OCI-LY7 (cell line): ENCODE measurements at regions not wholly inside any gene's neighbourhood (a gene's known extent, or its start where the extent isn't known, plus 50 kb on each side); places are given as distances from the start of the nearest gene placed in this dataset.

Experiments
- EZH2phosphoT487 ChIP-seq: fragments of 200-600 bp; sonication (generic); IDR thresholded peaks from 2 replicates; pipeline ENCODE4 v1.6.1; 2018; ENCODE audit warnings: low read depth, borderline replicate concordance, mild to moderate bottlenecking, mixed run types, antibody characterized with exemption, low read length, moderate library complexity, mixed read lengths
- TF ChIP-seq, protein P1 (sequence below): fragments of 200-600 bp; sonication (generic); conservative IDR thresholded peaks from 2 replicates; pipeline ENCODE4 v1.5.1; 2014; ENCODE audit warnings: mild to moderate bottlenecking, antibody characterized with exemption, low read length, moderate library complexity, mixed read lengths

DNA sequence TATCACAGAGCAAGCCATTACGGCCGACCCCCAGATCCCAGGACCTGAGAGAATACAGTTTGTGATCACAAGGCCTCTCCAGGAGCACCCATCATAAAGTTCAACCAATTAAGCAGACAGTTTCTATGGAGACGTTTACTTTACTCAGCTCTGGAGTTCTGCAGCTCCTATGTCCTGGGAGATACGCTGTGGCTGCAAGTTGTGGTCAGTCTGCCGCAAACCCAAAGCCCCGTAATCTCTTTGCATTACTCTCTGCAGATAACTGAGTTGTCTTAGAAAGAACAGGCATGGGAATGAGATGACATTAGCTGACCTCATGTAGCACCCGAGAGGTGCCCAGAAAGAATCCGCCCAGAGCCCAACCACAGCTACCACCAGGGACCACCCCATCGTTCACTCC is 305.1 kb downstream of the FGFR2 start:
- TF ChIP-seq, protein P1, sequence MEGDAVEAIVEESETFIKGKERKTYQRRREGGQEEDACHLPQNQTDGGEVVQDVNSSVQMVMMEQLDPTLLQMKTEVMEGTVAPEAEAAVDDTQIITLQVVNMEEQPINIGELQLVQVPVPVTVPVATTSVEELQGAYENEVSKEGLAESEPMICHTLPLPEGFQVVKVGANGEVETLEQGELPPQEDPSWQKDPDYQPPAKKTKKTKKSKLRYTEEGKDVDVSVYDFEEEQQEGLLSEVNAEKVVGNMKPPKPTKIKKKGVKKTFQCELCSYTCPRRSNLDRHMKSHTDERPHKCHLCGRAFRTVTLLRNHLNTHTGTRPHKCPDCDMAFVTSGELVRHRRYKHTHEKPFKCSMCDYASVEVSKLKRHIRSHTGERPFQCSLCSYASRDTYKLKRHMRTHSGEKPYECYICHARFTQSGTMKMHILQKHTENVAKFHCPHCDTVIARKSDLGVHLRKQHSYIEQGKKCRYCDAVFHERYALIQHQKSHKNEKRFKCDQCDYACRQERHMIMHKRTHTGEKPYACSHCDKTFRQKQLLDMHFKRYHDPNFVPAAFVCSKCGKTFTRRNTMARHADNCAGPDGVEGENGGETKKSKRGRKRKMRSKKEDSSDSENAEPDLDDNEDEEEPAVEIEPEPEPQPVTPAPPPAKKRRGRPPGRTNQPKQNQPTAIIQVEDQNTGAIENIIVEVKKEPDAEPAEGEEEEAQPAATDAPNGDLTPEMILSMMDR, result no peak
- no peak for TF ChIP-seq EZH2phosphoT487
